Thyroid gland (tissue), 4 donors: ENCODE measurements at regions not wholly inside any gene's neighbourhood (a gene's known extent, or its start where the extent isn't known, plus 50 kb on each side); places are given as distances from the start of the nearest gene placed in this dataset.

ENCODE experiments used
- DNase-seq, 2 donors: peaks; one replicate each; pipeline ENCODE4 v3.0.0-alpha.2; 2019
- H3K27ac ChIP-seq, 3 donors: fragments of 200-600 bp; sonication (generic); 1 replicate in 2 of 3; 2 replicates in 1 of 3; pipeline ENCODE4 v1.5.1; 2016 to 2019; ENCODE audit warnings: mild to moderate bottlenecking in 1 of 3, moderate library complexity in 1 of 3
- H3K27me3 ChIP-seq: fragments of 200-600 bp; sonication (generic); one replicate; pipeline ENCODE4 v1.5.1; 2019
- H3K36me3 ChIP-seq, 2 donors: fragments of 200-600 bp; sonication (generic); one replicate each; pipeline ENCODE4 v1.5.1; 2016 to 2019
- H3K4me1 ChIP-seq, 2 donors: fragments of 200-600 bp; sonication (generic); one replicate each; pipeline ENCODE4 v1.5.1; 2017 to 2019
- H3K4me3 ChIP-seq, 3 donors: fragments of 200-600 bp; sonication (generic); replicated peaks in 1 of 3; 1 replicate in 2 of 3; 2 replicates in 1 of 3; pipeline ENCODE4 v1.5.1; 2016; ENCODE audit warnings: mild to moderate bottlenecking in 1 of 3
- H3K9me3 ChIP-seq: fragments of 200-600 bp; sonication (generic); one replicate; pipeline ENCODE4 v1.5.1; 2017
- POLR2A ChIP-seq, 2 donors: fragments of 450-650 bp; IDR thresholded peaks; one replicate each; pipeline ENCODE4 v1.6.1; 2017; ENCODE audit warnings: antibody characterized with exemption in 2 of 2, mild to moderate bottlenecking in 2 of 2, moderate library complexity in 1 of 2
- WGBS, 2 donors: methylation state at CpG; one replicate each; pipeline ENCODE4 v1.1.5; 2017; 5-methylcytosine and 5-hydroxymethylcytosine counted together
- intact Hi-C: fragments of 100-400 bp; cut with DNase I; formaldehyde crosslinking; loops from one replicate; pipeline ENCODE4 v1.15.1; 2023
- TF ChIP-seq, protein P1 (sequence below), 6 experiments: fragments of 200-600 bp in 3 of 6; fragments of 450-650 bp in 3 of 6; sonication (generic) in 3 of 6; IDR thresholded peaks; one replicate each; pipeline ENCODE4 v1.5.1; 2016 to 2019; ENCODE audit warnings: antibody characterized with exemption in 6 of 6, mild to moderate bottlenecking in 2 of 6, inconsistent platforms in 1 of 6, moderate library complexity in 1 of 6

DNA sequence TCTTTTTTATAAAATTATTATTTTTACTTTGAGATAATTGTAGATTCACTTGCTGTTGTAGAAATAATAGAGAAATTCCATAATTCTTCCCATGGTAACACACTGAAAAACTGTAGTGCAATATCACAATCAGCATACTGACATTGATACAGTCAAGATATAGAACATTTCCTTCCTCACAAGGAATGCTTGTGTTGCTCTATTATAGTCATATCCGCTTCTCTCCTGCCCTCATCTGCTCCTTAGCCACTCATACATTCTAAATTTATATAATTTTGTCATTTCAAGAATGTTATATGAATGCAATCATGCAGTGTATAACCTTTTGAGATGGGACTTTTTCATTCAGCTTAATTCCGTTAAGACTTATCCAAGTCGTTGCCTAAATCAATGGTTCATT lies 320.2 kb downstream of the BARHL2 start:
- no peaks in the 10 kb centered on the region for H3K9me3 ChIP-seq
- TF ChIP-seq, protein P1, sequence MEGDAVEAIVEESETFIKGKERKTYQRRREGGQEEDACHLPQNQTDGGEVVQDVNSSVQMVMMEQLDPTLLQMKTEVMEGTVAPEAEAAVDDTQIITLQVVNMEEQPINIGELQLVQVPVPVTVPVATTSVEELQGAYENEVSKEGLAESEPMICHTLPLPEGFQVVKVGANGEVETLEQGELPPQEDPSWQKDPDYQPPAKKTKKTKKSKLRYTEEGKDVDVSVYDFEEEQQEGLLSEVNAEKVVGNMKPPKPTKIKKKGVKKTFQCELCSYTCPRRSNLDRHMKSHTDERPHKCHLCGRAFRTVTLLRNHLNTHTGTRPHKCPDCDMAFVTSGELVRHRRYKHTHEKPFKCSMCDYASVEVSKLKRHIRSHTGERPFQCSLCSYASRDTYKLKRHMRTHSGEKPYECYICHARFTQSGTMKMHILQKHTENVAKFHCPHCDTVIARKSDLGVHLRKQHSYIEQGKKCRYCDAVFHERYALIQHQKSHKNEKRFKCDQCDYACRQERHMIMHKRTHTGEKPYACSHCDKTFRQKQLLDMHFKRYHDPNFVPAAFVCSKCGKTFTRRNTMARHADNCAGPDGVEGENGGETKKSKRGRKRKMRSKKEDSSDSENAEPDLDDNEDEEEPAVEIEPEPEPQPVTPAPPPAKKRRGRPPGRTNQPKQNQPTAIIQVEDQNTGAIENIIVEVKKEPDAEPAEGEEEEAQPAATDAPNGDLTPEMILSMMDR (IDR thresholded peaks at IDR 0.05) = no peak
- no peak for TF ChIP-seq POLR2A (IDR thresholded peaks at IDR 0.05)
- H3K4me1 ChIP-seq = peaks cover 0 to 15% of the 10 kb centered on the region in 2 donors
- H3K4me3 ChIP-seq = no peak overlapping the region
- H3K27ac ChIP-seq = no peak overlapping the region
- intact Hi-C loops = no loop called here
- 89 to 92% methylated on average over 3 of the region's 3 CpGs for WGBS, 2 donors
- no peaks in the 10 kb centered on the region for H3K27me3 ChIP-seq
- no peak for DNase-seq
- no peaks in the 10 kb centered on the region for H3K36me3 ChIP-seq

DNA sequence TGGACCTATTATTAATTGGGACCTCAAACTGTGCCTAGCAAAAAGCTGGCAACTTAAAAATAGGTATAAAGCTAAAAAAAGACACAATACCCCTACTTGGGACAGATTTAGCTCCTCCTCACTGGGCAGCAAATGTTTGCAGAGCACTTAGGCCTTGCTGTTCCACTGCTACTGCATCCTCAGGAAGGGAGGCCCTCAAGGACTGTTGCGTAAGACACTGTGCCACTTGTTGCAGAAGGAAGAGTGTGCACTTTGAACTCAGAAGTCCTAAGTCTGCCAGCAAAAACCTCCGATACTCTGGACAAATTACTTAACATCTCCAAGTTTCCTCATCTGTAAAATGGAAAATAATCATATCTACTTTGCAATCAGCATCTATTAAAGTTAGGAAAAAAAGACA lies 322.9 kb downstream of the BARHL2 start:
- 75 to 77% methylated on average over 2 of the region's 2 CpGs for WGBS, 2 donors
- Histone ChIP-seq H3K9me3 (no peaks in the 10 kb centered on the region), H3K4me1 (peaks cover 0 to 5% of the 10 kb centered on the region in 2 donors), H3K36me3 (no peaks in the 10 kb centered on the region), H3K27me3 (no peaks in the 10 kb centered on the region), H3K4me3 (no peak overlapping the region), H3K27ac (no peak overlapping the region)
- TF ChIP-seq POLR2A (IDR thresholded peaks at IDR 0.05) = no peak
- TF ChIP-seq, protein P1 (IDR thresholded peaks at IDR 0.05) = no peak
- intact Hi-C loops = no loop called here
- peak; percentile 18 to 21 for DNase-seq

DNA sequence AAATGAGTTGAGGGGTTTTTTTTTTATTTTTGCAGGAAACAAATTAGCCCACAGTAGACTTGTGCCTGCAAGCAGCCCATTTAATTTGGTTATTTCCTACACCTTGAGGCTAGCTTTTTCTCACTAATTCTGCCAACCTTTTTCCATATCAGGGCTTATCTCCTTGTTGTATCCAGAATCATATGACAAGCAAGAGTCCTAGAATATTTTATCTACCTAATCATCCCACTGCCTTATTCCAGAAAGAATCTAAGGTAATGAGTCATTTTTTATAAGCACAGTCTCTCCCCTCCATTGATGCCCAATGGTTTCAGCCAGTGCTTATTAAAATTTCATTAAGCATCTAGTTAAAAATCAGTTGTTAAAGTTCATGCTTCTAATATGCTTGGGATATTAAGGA lies 324.1 kb downstream of the BARHL2 start:
- H3K4me3 ChIP-seq = no peak overlapping the region
- intact Hi-C loops = no loop called here
- no peak for DNase-seq
- no peak for TF ChIP-seq POLR2A (IDR thresholded peaks at IDR 0.05)
- TF ChIP-seq, protein P1 (IDR thresholded peaks at IDR 0.05) = no peak
- peaks cover 0 to 5% of the 10 kb centered on the region in 2 donors for H3K4me1 ChIP-seq
- no peaks in the 10 kb centered on the region for H3K36me3 ChIP-seq
- H3K9me3 ChIP-seq = no peaks in the 10 kb centered on the region
- no peak overlapping the region for H3K27ac ChIP-seq
- no peaks in the 10 kb centered on the region for H3K27me3 ChIP-seq

DNA sequence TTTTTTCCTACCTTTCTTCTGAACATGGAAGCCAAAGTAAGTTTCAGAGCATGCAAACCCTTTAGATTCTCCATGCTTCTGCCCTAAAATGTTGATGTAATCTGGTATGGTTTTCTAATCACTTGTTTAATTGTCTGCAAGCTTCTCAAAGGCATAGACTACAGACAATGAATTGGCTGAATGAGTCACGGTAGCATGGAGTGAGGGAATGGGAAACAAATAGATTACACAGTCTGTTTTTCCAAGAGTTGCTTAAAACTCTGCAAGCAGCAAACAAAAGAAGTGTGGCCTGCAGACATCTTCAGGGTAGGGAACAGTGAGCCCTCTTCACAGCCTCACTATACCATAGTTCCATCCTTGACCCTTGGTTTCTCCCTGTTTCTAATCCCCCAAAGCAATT lies 326.0 kb downstream of the BARHL2 start:
- intact Hi-C loops = no loop called here
- Histone ChIP-seq H3K27ac (no peak overlapping the region), H3K9me3 (no peaks in the 10 kb centered on the region), H3K4me1 (peaks cover 0 to 5% of the 10 kb centered on the region in 2 donors), H3K27me3 (no peaks in the 10 kb centered on the region), H3K36me3 (no peaks in the 10 kb centered on the region), H3K4me3 (no peak overlapping the region)
- TF ChIP-seq, protein P1 (IDR thresholded peaks at IDR 0.05) = no peak
- no peak for TF ChIP-seq POLR2A (IDR thresholded peaks at IDR 0.05)
- 74 to 78% methylated on average over 1 of the region's 1 CpG for WGBS, 2 donors
- no peak for DNase-seq

DNA sequence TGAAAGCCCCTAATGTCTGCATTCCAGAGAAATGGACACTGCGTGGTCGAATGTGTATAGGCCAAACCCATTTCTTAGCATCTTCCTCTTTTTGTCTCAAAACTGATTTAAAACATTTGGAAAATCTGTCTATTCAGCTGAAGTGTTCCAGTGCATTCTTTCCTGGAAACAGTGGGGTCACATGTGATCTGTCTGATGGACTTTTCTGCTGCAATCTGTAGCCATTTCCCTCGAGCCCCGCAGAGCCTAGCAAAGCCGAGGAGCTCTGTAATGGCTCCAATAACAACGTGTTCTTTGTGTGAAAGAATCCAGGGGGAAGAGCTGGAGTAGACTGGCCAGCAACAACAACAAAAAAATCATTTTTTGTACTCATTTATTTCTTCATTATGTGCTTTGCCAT lies 329.3 kb downstream of the BARHL2 start:
- Histone ChIP-seq H3K27me3 (no peaks in the 10 kb centered on the region), H3K9me3 (no peaks in the 10 kb centered on the region), H3K4me3 (no peak overlapping the region), H3K36me3 (no peaks in the 10 kb centered on the region), H3K27ac (no peak overlapping the region), H3K4me1 (peaks cover 0 to under 1% of the 10 kb centered on the region in 2 donors)
- DNase-seq = no peak
- intact Hi-C loops = no loop called here
- TF ChIP-seq POLR2A (IDR thresholded peaks at IDR 0.05) = no peak
- TF ChIP-seq, protein P1 (IDR thresholded peaks at IDR 0.05) = no peak
- WGBS, 2 donors = 63 to 71% methylated on average over 6 of the region's 6 CpGs
